NCI-H446 treated with DMSO at 0.1 percent for 48 hours (cell line): ENCODE measurements at regions not wholly inside any gene's neighbourhood (a gene's known extent, or its start where the extent isn't known, plus 50 kb on each side); places are given as distances from the start of the nearest gene placed in this dataset.

Experiments used
- DNase-seq: peaks from one replicate; lab custom pipeline; 2025; lab: John Stamatoyannopoulos, UW

DNA sequence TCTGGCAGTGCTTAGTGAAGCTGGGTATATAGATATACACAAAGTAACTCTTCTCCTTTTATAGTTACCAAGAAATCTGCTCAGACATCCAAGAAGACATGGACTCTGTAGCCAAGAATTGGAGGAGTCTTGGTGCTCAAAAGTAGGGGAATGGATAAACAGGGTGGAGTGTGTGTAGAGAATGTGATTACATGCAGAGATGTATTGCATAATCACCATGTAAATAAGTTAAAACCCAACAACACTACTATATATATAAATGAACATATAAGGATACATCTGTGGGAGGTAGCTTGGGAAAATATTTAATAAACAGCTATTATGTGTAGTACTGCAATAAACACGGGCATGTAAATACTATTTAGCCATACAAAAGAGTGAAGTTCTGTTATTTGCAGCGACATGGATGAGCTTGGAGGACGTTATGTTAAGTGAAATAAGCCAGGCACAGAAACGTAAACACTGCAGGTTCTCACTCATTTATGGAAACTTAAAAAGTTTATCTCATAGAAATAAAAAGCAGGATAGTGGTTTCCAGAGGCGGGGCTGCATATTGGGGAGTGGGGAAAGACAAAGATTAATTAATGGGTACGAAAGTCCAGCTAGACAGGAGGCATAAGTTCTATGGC lies 207.5 kb downstream of the TENT4A start:
- no peak for DNase-seq

DNA sequence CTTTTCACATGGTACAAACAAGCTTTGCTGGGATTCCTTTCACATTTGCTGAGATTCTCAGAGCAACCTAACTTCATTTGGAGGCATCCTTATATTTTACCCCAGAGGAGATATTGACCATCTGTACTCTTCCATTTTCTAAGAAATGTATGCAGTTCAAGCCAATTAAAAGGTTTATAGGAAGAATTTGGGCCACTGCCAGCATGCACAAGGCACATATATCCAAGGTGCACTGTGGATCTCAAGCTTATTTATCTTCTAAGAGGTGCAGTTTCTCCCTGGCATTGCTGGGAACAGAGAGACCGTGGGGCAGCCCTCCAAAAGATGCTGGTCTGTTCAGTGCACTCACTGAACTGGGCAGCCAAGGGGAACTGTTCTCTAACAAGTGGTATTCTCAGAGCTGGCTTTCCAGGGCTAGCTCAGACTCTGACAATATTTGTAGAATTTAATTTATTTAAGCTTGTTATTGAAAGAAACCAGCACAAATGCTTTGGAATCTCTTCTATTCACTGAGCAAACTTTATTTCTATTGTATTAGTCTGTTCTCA lies 213.3 kb downstream of the TENT4A start:
- no peak for DNase-seq

DNA sequence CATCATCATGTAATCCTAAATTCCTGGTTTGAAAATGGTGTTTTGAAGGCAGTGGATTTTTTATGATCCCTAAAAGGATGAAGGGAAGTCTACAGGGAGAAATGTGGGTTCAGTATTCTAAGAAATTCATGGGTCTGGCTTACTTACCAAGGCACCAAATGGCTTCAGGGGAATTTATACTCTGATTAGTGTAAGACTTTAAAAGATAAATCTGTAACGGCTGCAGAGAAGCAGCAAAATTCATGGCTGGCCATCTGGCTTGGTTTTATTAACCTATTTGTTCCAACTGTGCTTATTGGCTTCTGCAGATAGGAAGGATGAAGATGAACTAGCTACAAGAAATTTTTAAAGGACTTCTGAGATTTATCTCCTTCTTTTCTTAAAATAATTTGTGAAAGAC lies 222.8 kb downstream of the TENT4A start:
- no peak for DNase-seq

DNA sequence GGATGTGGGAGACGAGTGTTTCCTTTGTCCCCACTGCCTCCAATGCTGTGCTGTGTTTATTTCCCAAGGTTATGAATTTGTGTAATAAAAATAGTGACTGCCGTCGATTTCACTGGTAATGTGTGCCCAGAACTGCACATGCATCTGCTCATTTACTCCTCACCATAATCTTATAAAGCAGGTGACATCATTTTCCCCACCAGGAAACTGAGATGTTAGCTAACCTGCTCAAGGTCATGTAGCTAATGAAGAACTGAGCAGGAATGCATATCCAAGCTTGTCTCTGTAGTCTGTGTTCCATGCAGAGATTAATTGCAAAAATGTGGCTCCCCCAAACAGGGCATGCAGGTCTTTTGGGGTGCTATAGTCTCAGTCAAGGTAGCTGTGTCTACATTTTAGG lies 224.4 kb downstream of the TENT4A start:
- DNase-seq, result no peak

DNA sequence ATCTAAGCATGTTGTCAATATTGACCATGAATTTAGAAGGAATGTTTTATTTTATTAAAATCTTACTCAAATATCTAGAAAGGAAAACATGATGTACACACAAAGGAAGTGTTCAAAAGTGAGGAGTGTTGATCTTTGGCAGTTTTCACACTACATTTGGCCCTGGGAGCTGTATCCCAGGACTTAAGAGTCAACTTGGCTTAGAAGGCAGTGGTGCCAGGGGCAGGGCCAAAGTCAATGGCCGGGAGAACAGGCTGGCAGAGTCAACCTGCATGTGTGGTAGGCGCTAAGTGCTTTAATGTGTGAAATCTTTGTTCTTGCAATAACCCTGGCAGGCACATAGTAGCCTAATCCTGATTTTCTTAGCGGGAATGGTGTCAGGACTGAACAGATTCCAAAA lies 228.4 kb downstream of the TENT4A start:
- no peak for DNase-seq

DNA sequence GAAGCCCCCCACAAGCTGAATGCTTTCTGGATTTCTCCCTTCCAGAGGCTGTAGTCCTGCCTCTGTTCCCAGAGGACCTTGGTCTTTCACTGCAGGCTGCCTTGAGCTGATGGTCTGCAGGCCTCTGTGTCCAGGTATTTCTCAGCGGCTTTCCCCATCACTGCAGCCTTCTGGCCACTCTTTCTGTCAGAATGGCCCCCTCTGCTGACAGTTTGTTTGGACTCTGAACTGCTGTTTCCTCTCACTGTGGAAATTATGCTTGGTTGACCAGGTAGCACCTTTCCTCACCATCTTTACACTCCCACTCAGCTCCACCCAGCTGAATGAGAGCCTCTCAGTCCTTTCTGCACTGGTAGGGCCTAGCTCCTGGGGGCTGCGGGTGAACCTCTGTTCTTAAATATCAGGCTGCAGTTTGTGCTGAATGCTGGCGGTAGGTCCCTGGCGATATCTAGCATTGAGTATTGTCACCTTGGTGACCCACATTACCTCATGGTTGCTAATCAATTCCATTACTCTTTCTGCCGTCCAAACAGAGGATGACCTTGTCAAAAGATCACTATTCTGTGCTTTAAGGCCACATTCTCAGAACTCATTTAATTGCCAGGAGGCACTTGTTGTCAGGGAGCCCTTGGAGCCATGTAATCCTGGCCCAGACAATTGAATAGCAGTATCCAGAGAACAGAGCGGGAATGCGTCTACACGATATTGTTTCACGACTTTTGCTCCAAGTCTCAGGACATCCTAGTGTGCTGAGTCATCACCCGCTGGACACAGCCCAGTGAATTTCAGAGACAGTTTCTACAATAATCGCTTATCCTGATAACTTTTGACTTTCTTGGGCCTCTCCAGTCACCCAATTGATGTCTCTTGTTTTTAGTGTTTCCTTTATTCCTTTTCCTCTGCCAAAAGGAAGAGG lies 230.2 kb downstream of the TENT4A start:
- DNase-seq, result no peak

DNA sequence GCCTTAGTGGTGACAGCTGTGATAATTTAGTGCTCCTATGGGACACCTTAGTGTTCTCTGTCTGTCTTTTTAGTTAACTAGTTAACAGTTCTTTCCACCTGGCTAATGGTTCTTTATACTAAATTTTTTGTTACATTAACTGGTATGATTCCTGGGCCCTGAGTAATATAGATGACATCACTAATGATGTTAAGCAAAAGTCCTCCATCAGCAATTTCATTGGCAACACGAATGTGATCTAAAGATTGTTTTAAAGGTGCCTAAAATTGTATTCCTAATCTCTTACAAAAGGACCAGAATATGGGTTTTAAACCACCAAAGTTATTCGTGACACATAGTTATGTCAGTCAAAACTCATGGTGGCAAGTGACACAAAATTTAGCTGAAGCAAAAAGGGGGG lies 235.3 kb downstream of the TENT4A start:
- no peak for DNase-seq

DNA sequence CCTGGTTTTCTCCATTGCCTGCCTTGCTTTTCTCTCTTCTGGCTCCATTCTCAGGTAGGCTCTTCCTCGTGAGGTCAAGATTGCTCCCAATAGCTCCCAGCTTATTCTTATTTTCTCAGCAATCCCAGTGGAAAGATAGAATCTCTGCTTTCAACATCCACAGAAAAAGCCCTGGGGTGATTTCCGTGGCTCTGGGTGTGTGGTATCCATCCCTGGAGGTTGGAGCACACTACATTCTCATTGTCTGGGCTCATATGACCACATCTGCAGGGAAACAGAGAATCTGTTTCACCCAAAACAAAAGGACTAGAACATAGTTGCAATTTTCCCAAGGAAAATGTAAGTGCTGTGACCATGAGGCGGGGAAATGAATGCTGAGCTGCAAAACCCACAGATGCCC lies 236.0 kb downstream of the TENT4A start:
- no peak for DNase-seq

DNA sequence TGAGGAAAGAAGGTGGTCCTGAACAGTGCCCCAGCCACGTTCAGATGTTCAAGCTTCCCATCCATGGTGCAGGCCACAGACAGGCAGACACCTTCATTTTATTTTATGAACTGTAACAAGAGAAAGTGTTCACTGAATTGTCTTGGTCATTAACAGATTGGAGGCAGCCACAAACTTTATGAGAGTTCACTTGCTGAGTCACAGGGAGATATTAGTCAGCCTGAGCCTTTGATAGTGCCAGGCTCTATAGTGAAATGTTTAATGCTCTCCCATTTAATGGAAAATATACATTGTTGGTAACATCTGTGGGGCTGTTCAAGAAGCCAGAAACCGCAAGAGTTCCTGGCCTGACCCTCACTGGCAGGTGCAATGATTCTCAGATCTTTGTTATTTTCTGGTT lies 237.0 kb downstream of the TENT4A start:
- no peak for DNase-seq

DNA sequence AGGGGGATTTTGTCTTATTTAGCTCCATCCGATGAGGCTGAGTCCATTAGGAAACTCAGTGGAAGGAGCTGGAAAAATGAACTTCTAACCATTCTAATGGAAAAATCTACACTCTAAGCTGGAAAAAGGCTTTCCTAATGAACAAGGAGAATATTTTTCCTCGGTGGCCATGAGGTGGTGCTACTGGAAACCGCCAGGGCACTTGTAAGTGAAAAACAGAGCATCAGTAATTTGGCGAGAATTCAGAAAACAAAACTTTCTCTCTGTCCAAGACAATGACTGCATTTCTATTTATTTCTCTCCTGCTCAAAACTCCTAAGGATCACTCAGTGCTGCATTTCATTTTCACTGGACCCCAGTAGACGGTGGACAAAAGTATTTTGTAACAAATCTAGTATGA lies 237.6 kb downstream of the TENT4A start:
- DNase-seq, result no peak

DNA sequence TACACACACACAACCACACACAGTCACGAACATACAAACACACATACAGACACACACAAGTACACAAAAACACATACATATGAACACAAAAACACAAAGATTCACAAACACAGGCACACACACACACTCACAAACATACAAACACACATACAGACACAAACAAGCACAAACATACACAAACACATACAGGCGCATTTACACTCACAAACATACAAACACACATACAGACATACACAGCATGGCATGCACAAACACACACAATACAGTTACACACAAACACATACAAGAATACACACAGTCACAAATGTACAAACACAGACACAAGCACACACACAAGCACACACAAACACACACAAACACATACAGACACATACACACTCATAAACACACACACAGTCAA lies 247.9 kb downstream of the TENT4A start:
- DNase-seq, result no peak

DNA sequence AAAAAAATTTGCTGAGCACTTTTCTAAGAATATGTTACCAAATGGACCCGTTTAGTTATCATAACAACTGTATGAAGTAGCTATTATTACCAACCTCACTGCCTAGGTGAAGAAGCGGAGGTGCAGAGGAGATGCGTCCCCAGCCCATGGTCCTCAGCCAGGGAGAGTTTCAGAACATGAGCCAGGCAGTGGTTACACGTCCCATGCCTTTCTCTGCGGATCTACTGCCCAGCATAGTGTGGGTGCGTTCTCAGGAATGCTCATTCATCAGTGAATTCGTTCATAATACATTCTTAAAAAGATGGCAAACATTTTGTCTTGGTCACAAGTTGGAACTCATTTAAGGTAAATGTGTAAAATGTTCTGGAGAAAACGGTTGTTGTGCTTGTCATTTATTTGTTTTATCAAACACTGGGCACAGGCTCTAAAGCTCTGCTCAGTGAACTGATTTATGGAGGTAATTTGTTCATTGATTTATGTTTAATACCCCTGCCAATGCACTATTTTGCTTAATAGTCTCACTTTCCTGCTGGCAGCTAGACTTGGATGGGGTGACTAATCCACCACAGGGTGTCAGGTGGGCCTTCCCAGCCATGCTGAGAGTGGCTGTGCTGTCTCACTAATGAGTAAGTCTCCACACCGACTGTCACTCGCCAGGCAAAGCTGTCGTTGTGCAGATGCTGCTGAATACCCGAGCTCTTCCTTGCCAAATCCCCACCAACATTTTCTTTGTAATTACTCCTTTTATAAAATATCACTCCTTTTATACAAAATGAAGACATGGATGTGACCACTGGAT lies 248.8 kb downstream of the TENT4A start:
- DNase-seq, result peak; percentile 88

DNA sequence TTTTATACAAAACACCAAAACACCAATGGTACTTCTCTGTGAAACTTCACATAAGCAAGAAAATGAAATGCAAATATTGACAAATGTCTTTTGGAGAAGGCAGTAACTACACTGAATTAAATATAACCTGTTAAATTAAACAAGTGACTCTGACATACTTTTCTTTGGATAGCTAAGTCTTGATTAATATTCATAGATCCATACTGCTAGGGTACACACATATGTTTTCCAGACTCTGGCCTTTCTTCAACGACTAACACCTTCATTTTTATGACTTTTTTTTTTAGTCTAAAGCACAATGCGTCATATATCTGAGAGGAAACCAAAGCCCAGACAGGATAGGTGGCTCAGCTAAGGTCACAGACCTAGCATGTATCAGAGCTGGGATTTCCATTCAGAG lies 263.7 kb downstream of the TENT4A start:
- no peak for DNase-seq

DNA sequence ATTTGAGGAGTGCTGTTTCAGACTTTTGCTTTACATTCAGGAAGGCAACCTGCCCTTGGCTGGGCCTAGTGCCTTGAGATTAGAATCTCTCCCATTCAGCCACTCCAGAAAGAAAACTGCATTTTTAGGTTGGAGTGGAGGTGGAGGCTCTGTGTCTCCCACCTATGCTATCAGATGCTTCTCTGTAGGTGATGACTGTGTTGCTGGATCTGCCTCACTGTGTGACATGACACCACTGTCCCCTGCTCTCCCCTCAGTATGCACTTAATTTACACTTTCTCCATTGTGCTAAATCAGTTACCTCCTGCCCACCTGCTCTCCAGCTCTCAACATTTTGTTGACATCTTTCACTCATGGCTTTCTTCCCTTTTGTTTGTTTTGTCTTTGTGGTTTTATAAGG lies 265.8 kb downstream of the TENT4A start:
- DNase-seq, result no peak

DNA sequence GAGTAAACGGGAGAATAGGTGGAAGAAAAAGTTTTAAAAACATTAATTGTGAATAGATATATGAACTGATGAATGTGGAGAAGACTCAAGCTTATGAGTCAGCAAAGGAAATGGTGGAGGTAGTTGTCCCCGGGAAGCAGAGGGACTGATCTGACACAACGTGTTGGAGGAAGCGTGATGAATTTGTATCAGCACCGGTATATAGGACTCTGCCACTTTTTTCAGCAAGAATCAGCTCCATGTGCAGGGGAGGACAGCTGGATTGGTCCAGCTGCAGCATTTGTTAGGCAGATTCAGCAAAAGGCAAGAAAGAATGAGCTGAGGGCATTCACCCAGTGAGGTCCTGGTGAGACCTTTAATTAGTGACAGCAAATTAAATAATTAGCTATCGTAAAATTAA lies 276.0 kb downstream of the TENT4A start:
- no peak for DNase-seq

DNA sequence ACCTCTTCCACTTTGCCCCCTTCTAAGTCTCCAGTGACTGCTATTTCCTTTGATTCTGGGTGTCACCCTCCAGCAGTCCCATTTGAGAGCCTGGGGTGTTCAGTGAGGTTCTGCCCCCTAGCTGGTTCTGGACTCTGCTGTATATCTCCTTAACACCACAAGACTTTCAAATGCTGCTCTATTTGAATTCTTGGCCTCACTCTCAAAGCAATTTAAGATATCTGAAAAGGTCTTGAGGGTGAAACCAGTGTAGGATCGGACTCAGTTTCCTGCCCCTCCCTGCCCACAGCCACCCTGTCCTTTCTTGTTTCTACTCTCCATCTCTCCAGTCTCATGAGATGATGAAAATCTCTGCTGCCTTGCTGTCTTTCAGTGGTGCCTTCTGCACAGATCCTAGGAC lies 280.9 kb downstream of the TENT4A start:
- no peak for DNase-seq

DNA sequence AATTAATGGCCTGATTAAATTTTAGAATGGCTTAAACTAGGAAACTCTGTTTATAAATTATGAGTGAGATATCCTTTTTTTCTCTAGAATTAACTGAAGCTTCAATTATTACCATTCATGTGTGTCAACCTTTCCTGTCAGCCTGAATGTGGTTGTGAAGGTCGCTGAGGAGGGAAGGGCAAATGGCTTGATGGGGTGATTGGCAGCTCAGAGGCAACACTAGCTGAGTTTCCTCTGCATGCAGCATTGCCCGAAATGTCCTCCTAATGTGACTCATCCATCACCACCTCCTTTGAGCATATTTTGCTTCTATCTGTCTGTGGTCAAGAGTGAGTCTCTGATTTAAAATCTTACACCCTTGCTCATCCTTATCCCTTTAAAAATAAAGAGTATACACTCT lies 281.9 kb downstream of the TENT4A start:
- DNase-seq, result no peak

DNA sequence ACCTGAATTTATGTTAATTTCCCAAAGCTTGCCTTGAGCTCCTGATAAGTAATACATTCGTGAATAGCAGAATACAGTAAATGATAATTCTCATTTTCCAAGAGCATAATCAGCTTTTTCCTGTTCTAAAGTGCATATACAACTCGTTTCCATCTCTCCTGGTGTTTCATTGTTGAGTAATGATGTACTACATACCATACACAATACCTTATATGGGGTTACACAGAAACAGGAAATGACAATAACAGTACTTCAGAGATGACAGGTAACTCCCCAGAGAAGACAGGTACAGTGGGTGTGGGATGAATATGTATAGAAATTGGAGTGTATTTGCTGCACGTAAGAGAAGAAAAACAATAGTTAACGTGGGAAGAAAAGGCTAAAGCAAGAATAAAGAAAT lies 287.1 kb downstream of the TENT4A start:
- no peak for DNase-seq

DNA sequence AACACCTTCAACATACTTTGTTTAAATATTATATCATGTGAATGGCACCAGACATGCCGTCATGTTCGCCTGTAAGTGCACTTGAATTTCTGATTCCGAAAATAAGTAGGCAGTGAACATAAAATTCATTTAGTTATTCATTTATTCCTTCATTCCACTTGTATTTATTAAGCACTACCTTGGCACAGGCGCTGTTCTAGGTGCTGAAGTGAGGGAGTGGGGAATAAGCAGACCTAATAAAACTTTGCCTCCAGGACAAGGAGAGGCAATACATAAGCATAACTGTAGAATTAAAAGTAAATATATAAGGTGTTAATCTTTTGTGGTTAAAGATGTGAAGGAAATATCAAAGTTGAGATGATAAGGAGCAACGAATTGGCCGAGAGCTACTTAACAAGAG lies 297.4 kb downstream of the TENT4A start:
- DNase-seq, result no peak

DNA sequence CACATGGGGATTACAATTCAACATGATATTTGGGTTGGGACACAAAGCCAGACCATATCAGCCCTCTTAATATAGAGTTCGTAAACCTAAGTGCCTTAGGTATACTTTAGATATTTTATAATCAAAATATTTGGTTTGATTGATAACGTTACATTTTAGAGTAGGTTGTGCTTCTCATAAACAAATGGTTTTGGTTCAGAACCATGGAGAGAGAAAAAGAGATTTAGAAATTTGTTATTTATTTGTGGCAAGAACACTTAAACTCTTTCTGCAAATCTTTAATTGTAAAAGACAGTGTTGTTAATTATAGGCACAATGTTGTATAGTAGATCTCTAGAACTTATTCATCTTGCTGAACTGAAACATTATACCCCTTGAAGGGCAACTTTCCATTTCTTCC lies 298.8 kb downstream of the TENT4A start:
- no peak for DNase-seq

DNA sequence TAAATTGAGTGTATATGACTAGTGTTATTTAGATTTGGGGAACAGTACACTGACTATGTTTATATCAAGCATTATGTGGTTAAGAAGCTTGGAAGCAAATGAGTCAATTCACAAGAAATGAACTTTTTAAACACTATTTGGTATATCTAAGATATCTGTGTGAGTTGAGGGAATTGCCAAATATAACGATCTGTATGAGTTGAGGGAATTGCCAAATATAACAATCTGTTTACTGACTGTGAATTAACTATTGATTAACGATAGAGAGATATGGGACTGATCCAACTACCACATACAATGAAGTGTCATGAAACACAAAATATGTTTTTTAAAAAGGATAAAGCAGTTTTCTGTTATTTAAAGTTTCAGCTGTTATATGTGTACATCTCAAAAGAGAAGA lies 301.4 kb downstream of the TENT4A start:
- no peak for DNase-seq

DNA sequence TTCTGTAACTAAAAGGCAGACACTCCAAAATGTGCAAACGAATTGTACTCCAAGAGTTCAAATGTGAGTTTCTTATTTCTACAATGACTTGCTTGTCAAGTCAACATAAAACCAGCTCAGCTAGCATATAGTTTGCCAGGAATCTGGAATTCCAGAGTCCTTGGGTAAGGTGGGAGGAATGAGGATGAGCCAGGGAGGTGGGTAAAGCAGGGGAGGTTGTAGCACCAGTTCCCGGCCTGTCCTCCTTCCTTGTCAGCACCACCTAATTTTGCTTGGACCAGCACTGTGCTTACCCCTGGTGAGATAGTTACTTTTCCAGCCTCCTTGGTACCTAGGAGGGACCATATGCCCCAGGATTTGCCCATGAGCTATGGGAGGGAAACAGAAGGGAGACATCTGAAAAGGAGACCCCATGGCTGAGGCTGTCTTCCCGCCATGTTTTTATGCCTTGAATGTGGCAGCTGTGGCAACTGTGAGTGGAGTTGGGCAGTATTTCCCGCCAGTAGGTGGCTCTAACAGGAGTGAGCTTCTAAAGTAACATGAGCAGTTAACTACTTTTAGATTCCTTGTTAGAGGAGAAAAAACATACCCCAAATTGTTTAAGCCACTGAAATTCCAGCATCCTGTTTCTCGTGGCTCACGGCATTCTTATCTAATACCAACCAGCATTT lies 302.5 kb downstream of the TENT4A start:
- DNase-seq, result no peak
